GM12878 (cell line): ENCODE measurements at regions not wholly inside any gene's neighbourhood (a gene's known extent, or its start where the extent isn't known, plus 50 kb on each side); places are given as distances from the start of the nearest gene placed in this dataset.

Experiments
- ATAC-seq: fragments of 200-7000 bp; cut with Tn5 transposase; 3 replicates; pipeline ENCODE4 v1.9.1; 2020; ENCODE audit warnings: mild to moderate bottlenecking, moderate library complexity
- BruUV-seq: library from RNA; stranded (reverse); fragments of 400-500 nt; replicated peaks from 2 replicates; lab custom pipeline; 2021; lab: Mats Ljungman, UMichigan
- CTCF ChIA-PET: fragments of 300-600 bp; sonication (Branson Sonifier 250); formaldehyde crosslinking; extraction: SDS; loops from one replicate; lab custom pipeline; 2021; ENCODE audit warnings: inconsistent platforms; lab: Yijun Ruan, JAX
- POLR2A ChIA-PET: fragments of 350-600 bp; formaldehyde crosslinking; extraction: SDS; loops from one replicate; lab custom pipeline; 2021; ENCODE audit warnings: inconsistent platforms; lab: Charles Lee
- RAD21 ChIA-PET: fragments of 300-600 bp; sonication (Branson Sonifier 250); formaldehyde crosslinking; loops from one replicate; lab custom pipeline; 2023; ENCODE audit warnings: antibody characterized with exemption; ENCODE audit not compliant: unreplicated experiment; lab: Charles Lee
- SMC1A ChIA-PET: fragments of 300-600 bp; sonication (Branson Sonifier 250); formaldehyde crosslinking; loops from one replicate; lab custom pipeline; 2023; ENCODE audit not compliant: unreplicated experiment, uncharacterized antibody; lab: Charles Lee
- DNase-seq: peaks from one replicate; pipeline ENCODE4 v3.0.0-alpha.2; 2011; ENCODE audit warnings: low read depth, low spot score
- FAIRE-seq: peaks from 3 replicates; lab custom pipeline; 2011; peaks lifted over from hg19 to GRCh38; lab: Jason Lieb, UNC
- H2AFZ ChIP-seq: 2 replicates; pipeline ENCODE4 v1.6.0; 2011; ENCODE audit warnings: low read depth, low read length, control low read depth; ENCODE audit not compliant: control insufficient read depth
- H3K27ac ChIP-seq: 2 replicates; pipeline ENCODE4 v1.5.1; 2011; ENCODE audit warnings: control low read depth; ENCODE audit not compliant: control insufficient read depth, insufficient read depth
- H3K27me3 ChIP-seq, 2 experiments: replicated peaks in 1 of 2; 2 replicates each; pipeline versions ENCODE4 v1.6.0 to v1.6.1; 2011; ENCODE audit warnings: low read length in 1 of 2; ENCODE audit not compliant: control insufficient read depth in 2 of 2, insufficient read depth in 2 of 2
- H3K36me3 ChIP-seq, 2 experiments: 2 replicates each; pipeline ENCODE4 v1.5.1; 2011; ENCODE audit warnings: low read length in 1 of 2; ENCODE audit not compliant: control insufficient read depth in 2 of 2, insufficient read depth in 2 of 2
- H3K4me1 ChIP-seq: 2 replicates; pipeline ENCODE4 v1.6.1; 2011; ENCODE audit warnings: mild to moderate bottlenecking, low read length, moderate library complexity, mixed read lengths; ENCODE audit not compliant: control insufficient read depth, insufficient read depth
- H3K4me2 ChIP-seq: 2 replicates; pipeline ENCODE4 v1.6.0; 2011; ENCODE audit warnings: control low read depth; ENCODE audit not compliant: control insufficient read depth, insufficient read depth
- H3K4me3 ChIP-seq: fragments of 200-600 bp; sonication (generic); 2 replicates; pipeline ENCODE4 v1.5.1; 2016
- H3K79me2 ChIP-seq: 2 replicates; pipeline ENCODE4 v1.6.0; 2011; ENCODE audit warnings: low read length; ENCODE audit not compliant: control insufficient read depth, insufficient read depth
- H3K9ac ChIP-seq: 2 replicates; pipeline ENCODE4 v1.8.0; 2011; ENCODE audit warnings: low read length, control low read depth, mixed read lengths; ENCODE audit not compliant: control insufficient read depth, insufficient read depth
- H3K9me3 ChIP-seq: replicated peaks from 3 replicates; pipeline ENCODE4 v1.5.1; 2011; ENCODE audit warnings: mild to moderate bottlenecking, low read length; ENCODE audit not compliant: control insufficient read depth, insufficient read depth
- H4K20me1 ChIP-seq: 2 replicates; pipeline ENCODE4 v1.6.0; 2011; ENCODE audit not compliant: control insufficient read depth, insufficient read depth
- IKZF2 ChIP-seq, 2 experiments: fragments of 450-650 bp; IDR thresholded peaks; 2 replicates each; pipeline ENCODE4 v1.6.1; 2017; ENCODE audit warnings: mild to moderate bottlenecking in 2 of 2, moderate library complexity in 2 of 2
- MLLT1 ChIP-seq: fragments of 450-650 bp; IDR thresholded peaks from 2 replicates; pipeline ENCODE4 v1.6.1; 2016; ENCODE audit warnings: mild to moderate bottlenecking
- POLR2A ChIP-seq: IDR thresholded peaks from 2 replicates; pipeline ENCODE4 v1.6.1; 2011; ENCODE audit warnings: low read depth, mild to moderate bottlenecking, low read length
- WGBS: methylation state at CpG from one replicate; pipeline ENCODE4 v1.1.6; 2016; ENCODE audit warnings: low lambda C conversion rate; ENCODE audit not compliant: insufficient replicate concordance, insufficient coverage; ENCODE audit errors: missing lambda C conversion rate; 5-methylcytosine and 5-hydroxymethylcytosine counted together
- in situ Hi-C: fragments of 300-500 bp; cut with MboI; formaldehyde crosslinking; loops from 9 replicates; pipeline ENCODE4 v1.14.3; 2018; ENCODE audit warnings: mixed read lengths
- intact Hi-C: fragments of 100-400 bp; cut with micrococcal nuclease; formaldehyde crosslinking; loops from one replicate; pipeline ENCODE4 v1.14.2; 2022; ENCODE audit not compliant: unreplicated experiment

- no peak overlapping the region for H3K9ac ChIP-seq
Measured at GRCh38 chr5:35478856-35479682, 138.6 kb upstream of the SPEF2 start.

More at GRCh38 chr5:35478856-35479682, 138.6 kb upstream of the SPEF2 start:
- no TSS peak for BruUV-seq
- Histone ChIP-seq H3K4me1 (no peaks in the 10 kb centered on the region), H3K79me2 (no peaks in the 10 kb centered on the region), H3K4me3 (no peak overlapping the region), H3K27ac (no peak overlapping the region; the same call in 1 of the 2 replicates), H4K20me1 (no peaks in the 10 kb centered on the region), H3K27me3 (no peaks in the 10 kb centered on the region), H3K36me3 (no peaks in the 10 kb centered on the region), H2AFZ (peak overlapping the region; percentile 91), H3K4me2 (peak overlapping the region; percentile 54), H3K9me3 (no peaks in the 10 kb centered on the region)
- WGBS, result 37% methylated on average over 5 of the region's 5 CpGs
- in situ Hi-C loops (no loop called here), intact Hi-C loops (no loop called here)
- DNase-seq (no peak), FAIRE-seq (peak; percentile 27), ATAC-seq (peak; percentile 66)
- RAD21 ChIA-PET, result no interaction called here
- TF ChIP-seq MLLT1 (0 out of 2 replicates have a peak, but pooled peaks have one; percentile 62), POLR2A (no peak), IKZF2 (IDR thresholded peaks at IDR 0.05) (0 out of 4 replicates have a peak, but pooled peaks of 1 of the 2 experiments have one; percentile 22)
- POLR2A ChIA-PET, result interaction anchor here (0.6 to 0.7 kb wide), 2 partner anchors 162 to 549 kb away, joined by 3 to 8 read pairs; no protein-coding TSS in a partner anchor
- CTCF ChIA-PET, result interaction anchor here (0.9 to 1.5 kb wide), 5 partner anchors 11 to 251 kb away, joined by 3 to 4 read pairs (median 4); no protein-coding TSS in a partner anchor
- SMC1A ChIA-PET, result interaction anchor here (0.6 to 1.6 kb wide), 7 partner anchors 11 to 412 kb away, joined by 3 to 6 read pairs (median 3); no protein-coding TSS in a partner anchor
